A549 (cell line): ENCODE measurements at regions not wholly inside any gene's neighbourhood (a gene's known extent, or its start where the extent isn't known, plus 50 kb on each side); places are given as distances from the start of the nearest gene placed in this dataset.

ENCODE experiments used
- ATAC-seq, 2 experiments: fragments of 200-7000 bp in 1 of 2; fragments of >200 bp in 1 of 2; cut with Nextera tagmentation in 1 of 2; cut with Tn5 transposase in 1 of 2; 3 replicates each; pipeline versions ENCODE4 v1.8.0 to v1.9.1; 2018 to 2020; ENCODE audit warnings: mild to moderate bottlenecking in 1 of 2, moderate library complexity in 1 of 2
- CTCF ChIA-PET: fragments of 300-600 bp; sonication (Branson Sonifier 250); formaldehyde crosslinking; extraction: SDS; loops from one replicate; lab custom pipeline; 2021; ENCODE audit warnings: antibody characterized with exemption, inconsistent platforms; lab: Yijun Ruan, JAX
- POLR2A ChIA-PET: fragments of 350-600 bp; formaldehyde crosslinking; extraction: SDS; loops from one replicate; lab custom pipeline; 2021; ENCODE audit warnings: antibody characterized with exemption, inconsistent platforms; lab: Yijun Ruan, JAX
- DNase-seq, 2 experiments: peaks; one replicate each; pipeline versions ENCODE4 v3.0.0 to v3.0.0-alpha.2; 2011 to 2016; ENCODE audit warnings: low read depth in 1 of 2, low spot score in 1 of 2
- FAIRE-seq: peaks from 2 replicates; lab custom pipeline; 2011; peaks lifted over from hg19 to GRCh38; lab: Jason Lieb, UNC
- H3K27ac ChIP-seq, 2 experiments: fragments of >200 bp; sonication (Bioruptor Twin); formaldehyde crosslinking; 3 replicates each; pipeline ENCODE4 v1.5.1; 2016 to 2017
- H3K4me1 ChIP-seq: fragments of >200 bp; sonication (Bioruptor Twin); formaldehyde crosslinking; 3 replicates; pipeline ENCODE4 v1.6.1; 2016
- H3K4me2 ChIP-seq: fragments of >200 bp; sonication (Bioruptor Twin); formaldehyde crosslinking; 3 replicates; pipeline ENCODE4 v1.6.1; 2016
- H3K4me3 ChIP-seq: fragments of >200 bp; sonication (Bioruptor Twin); formaldehyde crosslinking; 3 replicates; pipeline ENCODE4 v1.5.1; 2016
- H3K9me3 ChIP-seq: fragments of >200 bp; sonication (Bioruptor Twin); formaldehyde crosslinking; 3 replicates; pipeline ENCODE4 v1.6.1; 2016
- BHLHE40 ChIP-seq: IDR thresholded peaks from 2 replicates; pipeline ENCODE4 v1.6.1; 2012; ENCODE audit warnings: low read depth, low read length, inconsistent platforms
- CBX8 ChIP-seq: fragments of 200-600 bp; sonication (generic); IDR thresholded peaks from 2 replicates; pipeline ENCODE4 v1.6.1; 2016
- CHD2 ChIP-seq: fragments of 150-350 bp; IDR thresholded peaks from 2 replicates; pipeline ENCODE4 v1.6.1; 2014; ENCODE audit warnings: low read length; ENCODE audit not compliant: partially characterized antibody
- CHD4 ChIP-seq: fragments of 200-600 bp; sonication (generic); IDR thresholded peaks from 2 replicates; pipeline ENCODE4 v1.6.1; 2016; ENCODE audit warnings: antibody characterized with exemption, mild to moderate bottlenecking, borderline replicate concordance
- CTCF ChIP-seq: fragments of >200 bp; sonication (Bioruptor Twin); formaldehyde crosslinking; IDR thresholded peaks from 3 replicates; pipeline ENCODE4 v1.5.1; 2016
- EHF ChIP-seq: fragments of 250-450 bp; sonication (Bioruptor Pico); IDR thresholded peaks from 2 replicates; pipeline ENCODE4 v1.5.0; 2020; ENCODE audit warnings: mild to moderate bottlenecking
- EHMT2 ChIP-seq: fragments of 200-600 bp; sonication (generic); IDR thresholded peaks from 2 replicates; pipeline ENCODE4 v1.6.1; 2016; ENCODE audit warnings: antibody characterized with exemption, low read depth, mild to moderate bottlenecking, moderate library complexity
- ELK1 ChIP-seq: fragments of 150-350 bp; IDR thresholded peaks from 2 replicates; pipeline ENCODE4 v1.6.1; 2014; ENCODE audit warnings: low read depth, mild to moderate bottlenecking, low read length
- FOSL2 ChIP-seq, 2 experiments: fragments of 450-650 bp in 1 of 2; fragments of >200 bp in 1 of 2; sonication (Bioruptor Twin) in 1 of 2; formaldehyde crosslinking; IDR thresholded peaks; 2 replicates each; pipeline versions ENCODE4 v1.5.0 to v1.6.1; 2016 to 2020; ENCODE audit warnings: mild to moderate bottlenecking in 1 of 2, moderate library complexity in 1 of 2
- GATA3 ChIP-seq: IDR thresholded peaks from 2 replicates; pipeline ENCODE4 v1.6.1; 2012; ENCODE audit warnings: borderline replicate concordance
- HEYL ChIP-seq: fragments of 250-450 bp; sonication (Bioruptor Pico); IDR thresholded peaks from 2 replicates; pipeline ENCODE4 v1.8.0; 2021; ENCODE audit warnings: mild to moderate bottlenecking, moderate library complexity
- HOXB5 ChIP-seq: fragments of 250-450 bp; sonication (Bioruptor Pico); IDR thresholded peaks from 2 replicates; pipeline ENCODE4 v1.5.0; 2020; ENCODE audit warnings: mild to moderate bottlenecking, moderate library complexity
- JUN ChIP-seq, 2 experiments: fragments of >200 bp; sonication (Bioruptor Twin); formaldehyde crosslinking; IDR thresholded peaks; 2 replicates in 1 of 2; 3 replicates in 1 of 2; pipeline ENCODE4 v1.6.1; 2016 to 2017
- JUNB ChIP-seq: fragments of >200 bp; sonication (Bioruptor Twin); formaldehyde crosslinking; IDR thresholded peaks from 2 replicates; pipeline ENCODE4 v1.6.1; 2016
- MAFK ChIP-seq: fragments of 450-650 bp; IDR thresholded peaks from 2 replicates; pipeline ENCODE4 v1.6.1; 2014; ENCODE audit not compliant: partially characterized antibody
- MAX ChIP-seq: IDR thresholded peaks from 2 replicates; pipeline ENCODE4 v1.6.1; 2012
- MYC ChIP-seq: IDR thresholded peaks from 2 replicates; pipeline ENCODE4 v1.6.1; 2012; ENCODE audit warnings: mild to moderate bottlenecking, inconsistent platforms, low read length, improper control_type of control experiment, borderline replicate concordance
- PBX3 ChIP-seq: IDR thresholded peaks from 2 replicates; pipeline ENCODE4 v1.6.1; 2012
- POLR2A ChIP-seq: IDR thresholded peaks from 2 replicates; pipeline ENCODE4 v1.6.1; 2012; ENCODE audit warnings: mild to moderate bottlenecking, low read length
- POLR2AphosphoS2 ChIP-seq: conservative IDR thresholded peaks from 2 replicates; pipeline ENCODE4 v1.6.1; 2012; ENCODE audit warnings: low read length, improper control_type of control experiment, inconsistent platforms
- RFX5 ChIP-seq: fragments of 450-650 bp; IDR thresholded peaks from 2 replicates; pipeline ENCODE4 v1.7.1; 2014; ENCODE audit warnings: antibody characterized with exemption, mild to moderate bottlenecking, moderate library complexity
- WGBS: methylation state at CpG from one replicate; pipeline ENCODE4 v1.1.6; 2017; ENCODE audit errors: missing lambda C conversion rate; 5-methylcytosine and 5-hydroxymethylcytosine counted together

- TF ChIP-seq CHD2 (no peak), POLR2A (no peak)
Observed at GRCh38 chr6:120489941-120490340, 844.3 kb downstream of the TBC1D32 start (continued).

GRCh38 chr6:120484146-120484545 lies 850.1 kb downstream of the TBC1D32 start:
- no peaks in the 10 kb centered on the region for H3K4me1 ChIP-seq
- ATAC-seq, result no peak

GRCh38 chr6:120478650-120479049 lies 855.6 kb downstream of the TBC1D32 start:
- H3K9me3 ChIP-seq, result no peaks in the 10 kb centered on the region
- no peak for FAIRE-seq
- no peaks in the 10 kb centered on the region for H3K4me1 ChIP-seq
- TF ChIP-seq HOXB5 (no peak), EHF (CRISPR knock-in tag) (no peak), PBX3 (no peak), MAFK (no peak), MAX (no peak), CTCF (no peak), GATA3 (no peak), HEYL (CRISPR knock-in tag) (no peak), JUN (IDR thresholded peaks at IDR 0.05) (no peak), MYC (no peak), BHLHE40 (no peak), POLR2AphosphoS2 (no peak), CBX8 (no peak)
- TF ChIP-seq, all 56 proteins: peak for 0
- DNase-seq (no peak), ATAC-seq (no peak)
- ChIA-PET POLR2A (no interaction called here), CTCF (no interaction called here)
- Histone ChIP-seq H3K4me3 (no peak overlapping the region), H3K27ac (no peak overlapping the region), H3K4me2 (no peak overlapping the region)
- WGBS, result 0% methylated on average over 1 of the region's 1 CpG

More at GRCh38 chr6:120484146-120484545, 850.1 kb downstream of the TBC1D32 start:
- TF ChIP-seq FOSL2 (IDR thresholded peaks at IDR 0.05) (no peak), FOSL2 (CRISPR knock-in tag; IDR thresholded peaks at IDR 0.05) (no peak), EHF (CRISPR knock-in tag) (no peak), MAFK (no peak), HOXB5 (no peak), CHD4 (no peak), EHMT2 (no peak), RFX5 (no peak), ELK1 (no peak), JUNB (no peak), PBX3 (no peak)
- DNase-seq, result no peak
- WGBS, result 43% methylated on average over 2 of the region's 2 CpGs
- Histone ChIP-seq H3K9me3 (no peaks in the 10 kb centered on the region), H3K4me3 (no peak overlapping the region), H3K27ac (no peak overlapping the region), H3K4me2 (no peak overlapping the region)
- ChIA-PET CTCF (no interaction called here), POLR2A (no interaction called here)
- no peak for FAIRE-seq
